ENCODE measurements at regions not wholly inside any gene's neighbourhood (a gene's known extent, or its start where the extent isn't known, plus 50 kb on each side); places are given as distances from the start of the nearest gene placed in this dataset.
"Not testable (repeated sequence)": the region's sequence is repeated elsewhere in the genome, so short reads cannot be mapped to it uniquely, and the experiment has no call there.

DNA sequence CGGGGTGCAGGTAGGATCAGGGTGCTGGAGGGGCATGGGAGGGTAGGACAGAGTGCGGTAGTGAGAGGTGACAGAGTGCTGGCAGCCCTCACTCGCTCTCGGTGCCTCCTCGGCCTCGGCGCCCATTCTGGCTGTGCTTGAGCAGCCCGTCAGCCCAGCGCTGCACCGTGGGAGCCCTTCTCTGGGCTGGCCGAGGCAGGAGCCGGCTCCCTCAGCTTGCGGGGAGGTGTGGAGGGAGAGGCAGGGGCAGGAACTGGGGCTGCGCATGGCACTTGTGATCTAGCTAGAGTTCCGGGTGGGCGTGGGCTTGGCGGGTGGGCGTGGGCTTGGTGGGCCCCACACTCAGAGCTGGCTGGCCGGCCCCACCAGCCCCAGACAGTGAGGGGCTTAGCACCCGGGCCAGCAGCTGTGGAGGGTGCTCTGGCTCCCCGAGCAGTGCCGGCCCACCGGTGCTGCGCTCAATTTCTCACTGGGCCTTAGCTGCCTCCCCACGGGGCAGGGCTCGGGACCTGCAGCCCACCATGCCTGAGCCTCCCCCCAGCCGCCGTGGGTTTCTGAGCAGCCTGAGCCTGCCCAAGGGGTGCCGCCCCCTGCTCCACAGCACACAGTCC lies 112.8 kb upstream of the DUSP22 start:
- intact Hi-C loops (cut with DNase I): no loop called here
- Histone ChIP-seq H3K36me3 (no peaks in the 10 kb centered on the region), H3K9me3 (no peaks in the 10 kb centered on the region), H3K4me1 (peaks cover 0 to 7% of the 10 kb centered on the region in 2 donors), H3K27me3 (no peaks in the 10 kb centered on the region), H3K27ac (no peak overlapping the region), H3K4me3 (replicated peaks in 1 of 3) (no peak overlapping the region)
- WGBS, 2 donors: 95% methylated on average over 8 to 15 of the region's 29 CpGs
- TF ChIP-seq CTCF (IDR thresholded peaks at IDR 0.05) (no peak), POLR2A (IDR thresholded peaks at IDR 0.05) (no peak)
- DNase-seq: no peak

DNA sequence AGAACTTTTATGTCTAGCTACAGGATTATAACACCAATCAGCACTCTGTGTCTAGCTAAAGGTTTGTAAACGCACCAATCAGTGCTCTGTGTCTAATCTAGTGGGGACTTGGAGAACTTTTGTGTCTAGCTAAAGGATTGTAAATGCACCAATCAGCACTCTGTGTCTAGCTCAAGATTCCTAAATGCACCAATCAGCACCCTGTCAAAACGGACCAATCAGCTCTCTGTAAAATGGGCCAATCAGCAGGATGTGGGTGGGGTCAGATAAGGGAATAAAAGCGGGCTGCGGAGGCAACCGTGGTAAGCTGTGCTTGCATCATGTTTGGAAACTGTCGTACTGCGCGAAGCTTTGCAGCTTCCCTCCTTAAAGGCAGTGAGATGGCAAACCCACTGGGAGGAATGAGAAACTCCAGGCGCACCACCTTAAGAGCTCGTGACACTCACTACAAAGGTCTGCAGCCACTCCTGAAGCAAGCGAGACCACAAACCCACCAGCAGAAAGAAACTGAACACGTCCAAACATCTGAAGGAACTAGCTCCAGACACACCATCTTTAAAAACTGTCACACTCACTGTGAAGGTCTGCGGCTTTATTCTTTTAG lies 112.1 kb upstream of the DUSP22 start:
- H3K36me3 ChIP-seq; H3K27ac ChIP-seq; H3K27me3 ChIP-seq; intact Hi-C loops (cut with DNase I); H3K4me3 ChIP-seq (replicated peaks in 1 of 3); H3K4me1 ChIP-seq; DNase-seq; H3K9me3 ChIP-seq: not testable (repeated sequence)
- WGBS, 2 donors: 67 to 71% methylated on average over 13 of the region's 13 CpGs

- no peaks in the 10 kb centered on the region for H3K27me3 ChIP-seq
- TF ChIP-seq POLR2A (IDR thresholded peaks at IDR 0.05) (no peak), CTCF (IDR thresholded peaks at IDR 0.05) (no peak)
- peaks cover 0 to 7% of the 10 kb centered on the region in 2 donors for H3K4me1 ChIP-seq
- H3K27ac ChIP-seq: no peak overlapping the region
- intact Hi-C loops (cut with DNase I): no loop called here
- no peak overlapping the region for H3K4me3 ChIP-seq (replicated peaks in 1 of 3)
- DNase-seq: peak; percentile 59 to 60
- 26 to 35% methylated on average over 5 of the region's 5 CpGs for WGBS, 2 donors
- no peaks in the 10 kb centered on the region for H3K36me3 ChIP-seq
- H3K9me3 ChIP-seq: no peaks in the 10 kb centered on the region
Observed at GRCh38 chr6:181049-181654, 111.1 kb upstream of the DUSP22 start.

GRCh38 chr6:183668-184067 lies 108.6 kb upstream of the DUSP22 start:
- H3K27me3 ChIP-seq: no peaks in the 10 kb centered on the region
- no peak overlapping the region for H3K27ac ChIP-seq
- intact Hi-C loops (cut with DNase I): no loop called here
- no peaks in the 10 kb centered on the region for H3K36me3 ChIP-seq
- no peak for TF ChIP-seq CTCF (IDR thresholded peaks at IDR 0.05)
- no peak for TF ChIP-seq POLR2A (IDR thresholded peaks at IDR 0.05)
- H3K4me1 ChIP-seq: peaks cover 0 to 7% of the 10 kb centered on the region in 2 donors
- no peak overlapping the region for H3K4me3 ChIP-seq (replicated peaks in 1 of 3)
- 83 to 91% methylated on average over 2 of the region's 2 CpGs for WGBS, 2 donors
- H3K9me3 ChIP-seq: no peaks in the 10 kb centered on the region
- no peak for DNase-seq

GRCh38 chr6:184161-184700 lies 108.1 kb upstream of the DUSP22 start:
- no peak for DNase-seq
- Histone ChIP-seq H3K9me3 (no peaks in the 10 kb centered on the region), H3K36me3 (no peaks in the 10 kb centered on the region), H3K4me3 (replicated peaks in 1 of 3) (no peak overlapping the region), H3K27me3 (no peaks in the 10 kb centered on the region), H3K4me1 (peaks cover 0 to 7% of the 10 kb centered on the region in 2 donors), H3K27ac (no peak overlapping the region)
- intact Hi-C loops (cut with DNase I): no loop called here
- WGBS, 2 donors: 71 to 73% methylated on average over 7 of the region's 7 CpGs
- TF ChIP-seq POLR2A (IDR thresholded peaks at IDR 0.05) (no peak), CTCF (IDR thresholded peaks at IDR 0.05) (no peak)
